ENCODE measurements at regions not wholly inside any gene's neighbourhood (a gene's known extent, or its start where the extent isn't known, plus 50 kb on each side); places are given as distances from the start of the nearest gene placed in this dataset.

DNA sequence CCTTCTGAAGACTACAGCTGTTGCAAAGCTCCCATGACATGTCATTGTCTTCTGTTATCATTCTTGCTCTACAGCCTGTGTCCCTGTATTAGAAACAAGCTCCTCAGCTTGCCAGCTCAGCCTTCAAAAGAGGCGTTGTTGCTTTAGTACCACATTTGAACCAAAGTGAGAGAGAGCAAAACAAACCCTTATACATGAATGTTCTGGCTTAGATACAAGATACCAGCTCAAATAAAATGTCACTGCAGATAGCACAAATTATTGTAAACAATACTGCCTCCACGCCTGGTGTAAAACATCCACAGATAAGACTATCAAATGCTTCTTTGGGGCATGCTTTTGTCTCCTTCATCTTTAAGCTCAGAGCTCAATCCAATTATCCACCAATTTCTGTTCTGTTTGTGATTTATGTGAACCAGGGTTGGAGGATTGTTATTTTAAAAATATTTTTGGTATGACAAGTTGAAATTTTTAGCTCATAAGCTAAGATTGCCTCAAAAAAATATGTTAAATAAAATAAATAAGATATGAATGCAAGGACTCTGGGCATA lies 403.6 kb upstream of the CDIN1 start:
- intact Hi-C loops (cut with DNase I; ENCODE audit: low total_unique reads) = no loop called here
- H3K4me3 ChIP-seq = no peak overlapping the region
- 30 to 46% (median 43%) methylated on average over 2 of the region's 2 CpGs for WGBS, 5 donors
- no peaks in the 10 kb centered on the region for H3K36me3 ChIP-seq
- no peaks in the 10 kb centered on the region for H3K27me3 ChIP-seq
- no peaks in the 10 kb centered on the region for H3K9me3 ChIP-seq
- H3K4me1 ChIP-seq = peaks cover 6 to 30% (median 18%) of the 10 kb centered on the region in 4 donors
- DNase-seq = no peak
- TF ChIP-seq POLR2AphosphoS5 (IDR thresholded peaks at IDR 0.05) = no peak
- TF ChIP-seq, protein P1, sequence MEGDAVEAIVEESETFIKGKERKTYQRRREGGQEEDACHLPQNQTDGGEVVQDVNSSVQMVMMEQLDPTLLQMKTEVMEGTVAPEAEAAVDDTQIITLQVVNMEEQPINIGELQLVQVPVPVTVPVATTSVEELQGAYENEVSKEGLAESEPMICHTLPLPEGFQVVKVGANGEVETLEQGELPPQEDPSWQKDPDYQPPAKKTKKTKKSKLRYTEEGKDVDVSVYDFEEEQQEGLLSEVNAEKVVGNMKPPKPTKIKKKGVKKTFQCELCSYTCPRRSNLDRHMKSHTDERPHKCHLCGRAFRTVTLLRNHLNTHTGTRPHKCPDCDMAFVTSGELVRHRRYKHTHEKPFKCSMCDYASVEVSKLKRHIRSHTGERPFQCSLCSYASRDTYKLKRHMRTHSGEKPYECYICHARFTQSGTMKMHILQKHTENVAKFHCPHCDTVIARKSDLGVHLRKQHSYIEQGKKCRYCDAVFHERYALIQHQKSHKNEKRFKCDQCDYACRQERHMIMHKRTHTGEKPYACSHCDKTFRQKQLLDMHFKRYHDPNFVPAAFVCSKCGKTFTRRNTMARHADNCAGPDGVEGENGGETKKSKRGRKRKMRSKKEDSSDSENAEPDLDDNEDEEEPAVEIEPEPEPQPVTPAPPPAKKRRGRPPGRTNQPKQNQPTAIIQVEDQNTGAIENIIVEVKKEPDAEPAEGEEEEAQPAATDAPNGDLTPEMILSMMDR (IDR thresholded peaks at IDR 0.05) = no peak
- TF ChIP-seq POLR2A (IDR thresholded peaks at IDR 0.05) = no peak
- TF ChIP-seq EP300 (IDR thresholded peaks at IDR 0.05) = no peak
- no peak overlapping the region for H3K27ac ChIP-seq

DNA sequence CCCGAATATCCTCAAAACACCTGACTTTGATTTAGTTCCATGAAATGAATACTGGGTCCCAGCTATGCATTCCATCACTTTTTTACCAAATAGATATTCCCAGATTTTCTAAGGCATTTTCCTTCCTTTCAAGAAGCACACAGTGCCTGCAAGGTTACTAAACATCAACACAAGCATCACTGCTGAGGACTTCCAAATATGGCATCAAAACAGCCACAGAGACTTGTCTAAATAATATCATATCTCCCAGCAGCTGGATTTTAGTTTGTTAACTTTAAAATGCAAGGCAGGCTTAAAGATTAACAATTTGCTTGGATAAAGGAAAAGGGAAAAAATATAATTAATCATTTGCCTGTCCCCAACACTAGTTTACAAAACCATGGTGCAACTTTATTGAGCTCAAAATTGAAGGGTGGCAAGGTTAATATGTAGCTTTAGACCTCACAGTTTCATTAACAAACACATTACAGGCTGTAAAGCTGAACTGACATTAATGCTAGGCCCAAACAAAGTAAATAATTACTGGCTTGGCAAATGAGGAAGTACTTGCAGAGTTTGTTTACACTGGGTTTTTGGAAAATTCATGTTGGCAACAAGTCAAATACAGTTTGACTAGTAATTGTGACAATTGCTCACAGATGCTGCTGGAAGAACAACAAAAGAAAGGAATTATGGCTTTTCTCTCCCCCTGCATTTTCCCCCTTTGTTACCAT lies 401.7 kb upstream of the CDIN1 start:
- Histone ChIP-seq H3K4me1 (peaks cover 6 to 30% (median 18%) of the 10 kb centered on the region in 4 donors), H3K27ac (peak overlapping the region in 1 of 5 donors; percentile 5), H3K27me3 (no peaks in the 10 kb centered on the region), H3K36me3 (no peaks in the 10 kb centered on the region), H3K4me3 (no peak overlapping the region), H3K9me3 (no peaks in the 10 kb centered on the region)
- TF ChIP-seq POLR2AphosphoS5 (IDR thresholded peaks at IDR 0.05) (peak in 1 of 3 donors; percentile 37), POLR2A (IDR thresholded peaks at IDR 0.05) (no peak)
- 21 to 73% (median 58%) methylated on average over 1 of the region's 1 CpG for WGBS, 5 donors
- intact Hi-C loops (cut with DNase I; ENCODE audit: low total_unique reads) = no loop called here
- peak in 1 of 2 donors; percentile 82 for DNase-seq

DNA sequence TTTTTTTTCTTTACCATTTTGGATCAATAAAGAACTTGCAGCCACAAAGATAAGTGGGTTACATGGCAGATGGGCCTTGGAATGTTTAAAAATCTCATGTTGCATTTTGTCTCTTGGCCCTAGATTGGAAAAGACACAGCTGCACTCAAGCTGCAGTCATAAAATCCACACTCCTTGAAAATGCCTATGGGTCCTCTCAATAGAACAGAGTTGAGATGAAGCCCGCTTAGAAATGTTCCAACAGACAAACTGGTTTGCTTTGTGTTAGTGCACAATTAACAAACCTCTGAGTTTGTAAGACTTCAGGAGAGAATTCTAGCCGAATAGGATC lies 401.2 kb upstream of the CDIN1 start:
- peak overlapping the region in 1 of 5 donors; percentile 5 for H3K27ac ChIP-seq
- intact Hi-C loops (cut with DNase I; ENCODE audit: low total_unique reads) = no loop called here
- WGBS, 5 donors = 61 to 79% (median 76%) methylated on average over 2 of the region's 2 CpGs

DNA sequence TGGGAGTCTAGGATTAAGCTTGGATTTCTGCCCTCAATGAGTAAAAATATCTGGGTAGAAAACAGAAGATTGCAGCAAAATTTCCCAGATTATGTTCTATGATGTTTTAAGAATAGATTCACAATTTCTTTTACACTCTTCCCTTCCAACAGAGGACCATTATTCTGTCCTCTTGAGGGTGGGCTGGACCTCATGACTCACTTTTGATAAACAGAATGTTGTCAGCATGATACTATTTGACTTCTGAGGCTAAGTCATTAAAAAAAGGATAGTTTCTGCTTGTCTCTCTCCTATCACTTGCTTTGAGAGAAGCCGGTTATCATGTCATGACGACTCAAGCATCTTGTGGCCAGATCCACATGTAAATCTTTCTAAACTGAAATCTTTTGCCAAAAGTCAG lies 396.2 kb upstream of the CDIN1 start:
- TF ChIP-seq, protein P1 (IDR thresholded peaks at IDR 0.05) = no peak
- TF ChIP-seq POLR2AphosphoS5 (IDR thresholded peaks at IDR 0.05) (no peak), POLR2A (IDR thresholded peaks at IDR 0.05) (no peak), EP300 (IDR thresholded peaks at IDR 0.05) (no peak)
- no peaks in the 10 kb centered on the region for H3K27me3 ChIP-seq
- no peak for DNase-seq
- no peak overlapping the region for H3K27ac ChIP-seq
- intact Hi-C loops (cut with DNase I; ENCODE audit: low total_unique reads) = no loop called here
- no peaks in the 10 kb centered on the region for H3K36me3 ChIP-seq
- no peaks in the 10 kb centered on the region for H3K9me3 ChIP-seq
- H3K4me3 ChIP-seq = no peak overlapping the region
- WGBS, 5 donors = 80 to 89% (median 85%) methylated on average over 2 of the region's 2 CpGs
- peaks cover 0 to 4% (median 1%) of the 10 kb centered on the region in 4 donors for H3K4me1 ChIP-seq

More for the DNA sequence above, 401.2 kb upstream of the CDIN1 start:
- no peaks in the 10 kb centered on the region for H3K36me3 ChIP-seq
- no peak overlapping the region for H3K4me3 ChIP-seq
- TF ChIP-seq POLR2AphosphoS5 (IDR thresholded peaks at IDR 0.05) (no peak), POLR2A (IDR thresholded peaks at IDR 0.05) (no peak), EP300 (IDR thresholded peaks at IDR 0.05) (no peak)
- TF ChIP-seq, protein P1 (IDR thresholded peaks at IDR 0.05) = no peak
- DNase-seq = no peak
- H3K27me3 ChIP-seq = no peaks in the 10 kb centered on the region
- H3K4me1 ChIP-seq = peaks cover 6 to 30% (median 18%) of the 10 kb centered on the region in 4 donors
- H3K9me3 ChIP-seq = no peaks in the 10 kb centered on the region

DNA sequence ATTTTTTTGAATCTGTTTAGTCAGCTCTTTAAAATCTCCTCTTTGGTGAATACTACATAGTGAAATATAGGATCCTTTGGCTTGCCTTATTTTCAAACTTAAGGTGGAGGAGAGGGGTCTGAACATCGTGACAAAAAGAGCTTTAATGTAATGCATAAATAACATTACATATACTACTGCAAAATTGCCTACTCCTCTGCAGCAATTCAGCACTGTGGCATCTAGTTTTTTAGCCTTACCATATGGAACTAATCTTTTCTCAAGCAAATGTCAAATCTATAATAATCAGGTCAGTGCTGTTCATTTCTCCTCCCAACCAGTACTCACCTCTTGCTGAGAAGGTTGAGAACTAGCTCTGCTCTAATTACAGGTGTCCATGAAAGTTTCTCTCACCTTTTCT lies 394.0 kb upstream of the CDIN1 start:
- no peak for DNase-seq
- H3K4me1 ChIP-seq = no peaks in the 10 kb centered on the region
- TF ChIP-seq POLR2A (IDR thresholded peaks at IDR 0.05) = no peak
- TF ChIP-seq, protein P1 (IDR thresholded peaks at IDR 0.05) = no peak
- no peak for TF ChIP-seq POLR2AphosphoS5 (IDR thresholded peaks at IDR 0.05)
- no peak for TF ChIP-seq EP300 (IDR thresholded peaks at IDR 0.05)

More for the DNA sequence above, 394.0 kb upstream of the CDIN1 start:
- Histone ChIP-seq H3K4me3 (no peak overlapping the region), H3K27me3 (no peaks in the 10 kb centered on the region), H3K36me3 (no peaks in the 10 kb centered on the region), H3K9me3 (no peaks in the 10 kb centered on the region), H3K27ac (no peak overlapping the region)
- WGBS, 5 donors = 63 to 83% (median 78%) methylated on average over 1 of the region's 1 CpG
- intact Hi-C loops (cut with DNase I; ENCODE audit: low total_unique reads) = no loop called here
